ENCODE measurements at regions not wholly inside any gene's neighbourhood (a gene's known extent, or its start where the extent isn't known, plus 50 kb on each side); places are given as distances from the start of the nearest gene placed in this dataset.

- no peak for TF ChIP-seq POLR2A (IDR thresholded peaks at IDR 0.05)
- TF ChIP-seq CTCF (IDR thresholded peaks at IDR 0.05): no peak
- TF ChIP-seq EP300 (IDR thresholded peaks at IDR 0.05; ENCODE audit: low read depth): no peak
These were observed 101.0 kb downstream of the SKIDA1 start for GRCh38 chr10:21424459-21424861.
